RWPE2 (cell line): ENCODE measurements at regions not wholly inside any gene's neighbourhood (a gene's known extent, or its start where the extent isn't known, plus 50 kb on each side); places are given as distances from the start of the nearest gene placed in this dataset.
A peak's percentile ranks its signal among the peaks of the same experiment; 100 is the strongest.

Experiments used
- ATAC-seq: fragments of 200-7000 bp; cut with Tn5 transposase; 3 replicates; pipeline ENCODE4 v1.9.1; 2021; ENCODE audit warnings: low read depth
- DNase-seq: peaks from one replicate; pipeline ENCODE4 v3.0.0-alpha.2; 2020; ENCODE audit warnings: low spot score
- H3K27ac ChIP-seq: fragments of 450-650 bp; 2 replicates; pipeline ENCODE4 v1.5.1; 2017; ENCODE audit warnings: mild to moderate bottlenecking; ENCODE audit not compliant: poor library complexity, severe bottlenecking
- H3K27me3 ChIP-seq: fragments of 250-450 bp; sonication (Bioruptor Pico); 2 replicates; pipeline ENCODE4 v1.5.1; 2021; ENCODE audit warnings: mild to moderate bottlenecking, moderate library complexity; ENCODE audit not compliant: insufficient read depth, poor library complexity, severe bottlenecking
- H3K36me3 ChIP-seq: fragments of 250-450 bp; sonication (Bioruptor Pico); 2 replicates; pipeline ENCODE4 v1.5.1; 2020; ENCODE audit warnings: low read depth, mild to moderate bottlenecking, moderate library complexity
- H3K4me1 ChIP-seq: fragments of 250-450 bp; sonication (Bioruptor Pico); 2 replicates; pipeline ENCODE4 v1.5.1; 2021; ENCODE audit warnings: mild to moderate bottlenecking, moderate library complexity; ENCODE audit not compliant: insufficient read depth, poor library complexity, severe bottlenecking
- H3K4me3 ChIP-seq: fragments of 250-450 bp; sonication (Bioruptor Pico); 2 replicates; pipeline ENCODE4 v1.5.1; 2021; ENCODE audit warnings: mild to moderate bottlenecking, moderate library complexity; ENCODE audit not compliant: severe bottlenecking
- H3K9me3 ChIP-seq: fragments of 250-450 bp; sonication (Bioruptor Pico); 2 replicates; pipeline ENCODE4 v1.5.1; 2021; ENCODE audit warnings: mild to moderate bottlenecking, moderate library complexity; ENCODE audit not compliant: severe bottlenecking
- CTCF ChIP-seq: fragments of 450-650 bp; IDR thresholded peaks from one replicate; pipeline ENCODE4 v1.5.1; 2017; ENCODE audit warnings: mild to moderate bottlenecking, moderate library complexity; ENCODE audit not compliant: poor library complexity, severe bottlenecking

- Histone ChIP-seq H3K4me3 (no peak overlapping the region), H3K9me3 (no peaks in the 10 kb centered on the region), H3K4me1 (peaks cover 3% of the 10 kb centered on the region), H3K27ac (no peak overlapping the region), H3K36me3 (no peaks in the 10 kb centered on the region), H3K27me3 (no peaks in the 10 kb centered on the region)
- DNase-seq (no peak), ATAC-seq (no peak)
- no peak for TF ChIP-seq CTCF
Observed at GRCh38 chr15:62779036-62779770, 263.3 kb upstream of the TPM1 start.

- no peaks in the 10 kb centered on the region for H3K27me3 ChIP-seq
- no peaks in the 10 kb centered on the region for H3K36me3 ChIP-seq
- H3K4me1 ChIP-seq, result peaks cover 3% of the 10 kb centered on the region
- no peak overlapping the region for H3K27ac ChIP-seq
- H3K9me3 ChIP-seq, result no peaks in the 10 kb centered on the region
- no peak for TF ChIP-seq CTCF
- no peak for ATAC-seq
- no peak overlapping the region for H3K4me3 ChIP-seq
- DNase-seq, result no peak
Observed at GRCh38 chr15:62779899-62780298, 262.6 kb upstream of the TPM1 start.

GRCh38 chr15:62781081-62781497, 261.5 kb upstream of the TPM1 start:
- Histone ChIP-seq H3K4me3 (no peak overlapping the region), H3K36me3 (no peaks in the 10 kb centered on the region), H3K27ac (no peak overlapping the region), H3K9me3 (no peaks in the 10 kb centered on the region), H3K27me3 (no peaks in the 10 kb centered on the region), H3K4me1 (peaks cover 3% of the 10 kb centered on the region)
- ATAC-seq (no peak), DNase-seq (no peak)
- no peak for TF ChIP-seq CTCF

- Histone ChIP-seq H3K36me3 (no peaks in the 10 kb centered on the region), H3K4me1 (peaks cover 3% of the 10 kb centered on the region), H3K9me3 (no peaks in the 10 kb centered on the region), H3K27ac (no peak overlapping the region), H3K27me3 (no peaks in the 10 kb centered on the region), H3K4me3 (no peak overlapping the region)
- TF ChIP-seq CTCF, result peak; percentile 97
- DNase-seq (no peak), ATAC-seq (peak; percentile 85)
Observed at GRCh38 chr15:62782071-62782841, 260.3 kb upstream of the TPM1 start.

- Histone ChIP-seq H3K9me3 (no peaks in the 10 kb centered on the region), H3K4me1 (peaks cover 3% of the 10 kb centered on the region), H3K36me3 (no peaks in the 10 kb centered on the region), H3K4me3 (no peak overlapping the region), H3K27me3 (no peaks in the 10 kb centered on the region), H3K27ac (no peak overlapping the region)
- TF ChIP-seq CTCF, result no peak
- ATAC-seq (no peak), DNase-seq (no peak)
Observed at GRCh38 chr15:62782896-62783295, 259.7 kb upstream of the TPM1 start.
